Mesenchymal stem cell (in vitro differentiated cells and primary cell): ENCODE measurements at regions not wholly inside any gene's neighbourhood (a gene's known extent, or its start where the extent isn't known, plus 50 kb on each side); places are given as distances from the start of the nearest gene placed in this dataset.

ENCODE experiments used
- DNase-seq: peaks from one replicate; pipeline ENCODE4 v3.0.0-alpha.2; 2013
- H2AFZ ChIP-seq: one replicate; pipeline ENCODE4 v1.6.1; 2013; ENCODE audit warnings: low read depth, mild to moderate bottlenecking, control low read depth, inconsistent platforms, low read length, moderate library complexity
- H2AK5ac ChIP-seq: 2 replicates; pipeline ENCODE4 v1.6.1; 2013; ENCODE audit warnings: low read length, moderate library complexity, mild to moderate bottlenecking, inconsistent platforms; ENCODE audit not compliant: severe bottlenecking
- H2BK120ac ChIP-seq: one replicate; pipeline ENCODE4 v1.6.1; 2013; ENCODE audit warnings: low read depth, mild to moderate bottlenecking, inconsistent platforms, low read length, moderate library complexity
- H2BK12ac ChIP-seq, 2 experiments: one replicate each; pipeline ENCODE4 v1.6.1; 2013; ENCODE audit warnings: inconsistent platforms in 2 of 2, low read length in 2 of 2, mild to moderate bottlenecking in 2 of 2, moderate library complexity in 2 of 2, control low read depth in 1 of 2
- H2BK15ac ChIP-seq: one replicate; pipeline ENCODE4 v1.6.1; 2013; ENCODE audit warnings: mild to moderate bottlenecking, low read depth, inconsistent platforms; ENCODE audit not compliant: poor library complexity, severe bottlenecking
- H2BK5ac ChIP-seq: 2 replicates; pipeline ENCODE4 v1.6.1; 2013; ENCODE audit warnings: low read depth, mild to moderate bottlenecking, low read length, control low read depth, inconsistent platforms; ENCODE audit not compliant: poor library complexity, severe bottlenecking
- H3K14ac ChIP-seq, 2 experiments: one replicate each; pipeline ENCODE4 v1.6.1; 2013; ENCODE audit warnings: inconsistent platforms in 2 of 2, low read length in 2 of 2, control low read depth in 1 of 2, mild to moderate bottlenecking in 1 of 2, moderate library complexity in 1 of 2
- H3K18ac ChIP-seq, 2 experiments: one replicate each; pipeline ENCODE4 v1.6.1; 2013; ENCODE audit warnings: inconsistent platforms in 2 of 2, low read length in 2 of 2, control low read depth in 1 of 2, low read depth in 1 of 2, mild to moderate bottlenecking in 1 of 2
- H3K23ac ChIP-seq, 2 experiments: one replicate each; pipeline ENCODE4 v1.6.1; 2013; ENCODE audit warnings: inconsistent platforms in 2 of 2, low read length in 2 of 2, mild to moderate bottlenecking in 2 of 2, moderate library complexity in 2 of 2, control low read depth in 1 of 2
- H3K27ac ChIP-seq: 2 replicates; pipeline ENCODE4 v1.5.1; 2013; ENCODE audit warnings: mild to moderate bottlenecking, moderate library complexity, low read length, control low read depth, inconsistent platforms; ENCODE audit not compliant: poor library complexity, severe bottlenecking
- H3K27me3 ChIP-seq, 2 experiments: 2 replicates each; pipeline versions ENCODE4 v1.6.1 to v1.7.0; 2013; ENCODE audit warnings: low read length in 2 of 2, mild to moderate bottlenecking in 2 of 2, moderate library complexity in 2 of 2, control low read depth in 1 of 2, inconsistent platforms in 1 of 2; ENCODE audit not compliant: control insufficient read depth in 1 of 2, insufficient read depth in 1 of 2
- H3K36me3 ChIP-seq, 2 experiments: 2 replicates each; pipeline versions ENCODE4 v1.6.1 to v1.7.0; 2013; ENCODE audit warnings: low read length in 2 of 2, control low read depth in 1 of 2, inconsistent platforms in 1 of 2, low read depth in 1 of 2, mild to moderate bottlenecking in 1 of 2; ENCODE audit not compliant: insufficient read depth in 2 of 2, control insufficient read depth in 1 of 2
- H3K4ac ChIP-seq, 2 experiments: one replicate each; pipeline ENCODE4 v1.6.1; 2013; ENCODE audit warnings: inconsistent platforms in 2 of 2, low read length in 2 of 2, mild to moderate bottlenecking in 2 of 2, moderate library complexity in 2 of 2, control low read depth in 1 of 2, low read depth in 1 of 2
- H3K4me1 ChIP-seq: 2 replicates; pipeline ENCODE4 v1.6.1; 2013; ENCODE audit warnings: low read depth, low read length, control low read depth; ENCODE audit not compliant: control insufficient read depth, insufficient read depth
- H3K4me2 ChIP-seq: 2 replicates; pipeline ENCODE4 v1.6.1; 2013; ENCODE audit warnings: low read length, mild to moderate bottlenecking, inconsistent platforms; ENCODE audit not compliant: poor library complexity, severe bottlenecking
- H3K4me3 ChIP-seq, 2 experiments: 2 replicates each; pipeline versions ENCODE4 v1.5.1 to v1.7.0; 2013; ENCODE audit warnings: low read length in 2 of 2, mild to moderate bottlenecking in 2 of 2, control low read depth in 1 of 2, low read depth in 1 of 2; ENCODE audit not compliant: insufficient read depth in 1 of 2
- H3K79me1 ChIP-seq: replicated peaks from 2 replicates; pipeline ENCODE4 v1.6.1; 2013; ENCODE audit warnings: mild to moderate bottlenecking, control low read depth, low read length, inconsistent platforms; ENCODE audit not compliant: poor library complexity, severe bottlenecking
- H3K9ac ChIP-seq: 2 replicates; pipeline ENCODE4 v1.7.0; 2013; ENCODE audit warnings: mild to moderate bottlenecking, low read length, moderate library complexity
- H3K9me3 ChIP-seq: 2 replicates; pipeline ENCODE4 v1.7.0; 2013; ENCODE audit warnings: mild to moderate bottlenecking, low read length; ENCODE audit not compliant: control insufficient read depth
- H4K8ac ChIP-seq: one replicate; pipeline ENCODE4 v1.6.1; 2013; ENCODE audit warnings: inconsistent platforms, mild to moderate bottlenecking, low read length, moderate library complexity
- H4K91ac ChIP-seq: one replicate; pipeline ENCODE4 v1.6.1; 2013; ENCODE audit warnings: mild to moderate bottlenecking, low read length, inconsistent platforms
- WGBS: methylation state at CpG from one replicate; pipeline ENCODE4 v1.1.7; 2013; ENCODE audit warnings: mixed read lengths; 5-methylcytosine and 5-hydroxymethylcytosine counted together

DNA sequence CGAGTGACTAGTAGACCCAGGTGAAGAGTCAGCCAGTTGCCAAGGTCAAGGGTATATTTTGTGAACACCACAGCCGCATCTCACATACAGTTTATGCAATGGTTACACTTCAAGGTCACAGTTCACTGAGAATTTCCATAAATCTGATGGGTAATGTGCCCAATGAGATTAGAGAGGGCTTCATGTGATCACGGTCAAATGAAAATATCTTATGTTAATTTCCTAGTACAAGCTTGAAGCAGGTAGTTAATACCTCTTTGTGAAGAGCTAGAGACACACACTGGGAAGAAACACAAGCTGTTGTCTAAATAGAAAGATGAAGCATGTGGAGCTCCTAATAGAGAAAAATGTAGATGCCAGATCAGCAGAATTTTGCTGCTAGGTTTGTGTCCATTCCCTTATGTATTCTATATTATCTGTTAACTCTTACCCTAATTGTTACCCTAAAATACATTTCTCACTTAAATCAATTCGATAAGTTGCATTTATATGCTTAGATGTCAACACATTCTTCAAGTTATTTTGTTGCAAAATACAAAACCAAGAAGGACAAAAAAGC, 136.0 kb downstream of the NR2F2 start:
- Histone ChIP-seq H3K79me1 (no peaks in the 10 kb centered on the region), H2AK5ac (no peak overlapping the region), H2AFZ (no peak overlapping the region), H4K91ac (no peak overlapping the region), H3K4me1 (no peaks in the 10 kb centered on the region), H4K8ac (no peak overlapping the region), H2BK12ac (no peak overlapping the region), H3K27me3 (peaks cover 0 to 13% of the 10 kb centered on the region in 2 experiments), H3K27ac (no peak overlapping the region), H2BK120ac (no peak overlapping the region), H3K9me3 (no peaks in the 10 kb centered on the region), H3K9ac (no peak overlapping the region), H3K14ac (no peak overlapping the region), H3K18ac (no peak overlapping the region), H3K23ac (no peak overlapping the region), H3K36me3 (no peaks in the 10 kb centered on the region), H2BK15ac (no peak overlapping the region), H3K4me3 (no peak overlapping the region), H2BK5ac (no peak overlapping the region), H3K4me2 (no peak overlapping the region), H3K4ac (no peak overlapping the region)
- 90% methylated on average over 2 of the region's 4 CpGs for WGBS
- no peak for DNase-seq

DNA sequence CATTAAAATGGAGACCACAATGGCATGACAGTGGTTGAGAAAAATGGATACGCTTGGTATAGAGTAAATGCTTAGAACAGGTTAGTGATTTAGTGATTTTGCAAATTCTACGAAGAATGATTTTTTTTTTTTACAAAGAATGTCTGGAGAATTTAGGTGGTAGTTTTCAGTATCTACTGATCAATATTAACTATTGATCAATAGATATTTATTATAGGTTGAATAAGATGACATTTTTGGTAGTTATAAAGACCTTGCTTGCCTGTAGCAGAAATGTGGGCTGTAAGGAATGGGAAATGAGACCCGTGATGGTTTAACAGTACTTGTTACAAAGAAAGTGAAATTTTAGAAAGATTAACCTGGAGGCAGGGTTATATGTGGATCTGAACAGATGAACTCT, 137.5 kb downstream of the NR2F2 start:
- Histone ChIP-seq H2BK15ac (no peak overlapping the region), H3K4me1 (no peaks in the 10 kb centered on the region), H3K27me3 (peaks cover 0 to 13% of the 10 kb centered on the region in 2 experiments), H3K4ac (no peak overlapping the region), H3K4me2 (no peak overlapping the region), H3K36me3 (no peaks in the 10 kb centered on the region), H2AFZ (no peak overlapping the region), H4K8ac (no peak overlapping the region), H2BK120ac (no peak overlapping the region), H2BK12ac (no peak overlapping the region), H2AK5ac (no peak overlapping the region), H3K79me1 (no peaks in the 10 kb centered on the region), H2BK5ac (no peak overlapping the region), H4K91ac (no peak overlapping the region), H3K9me3 (no peaks in the 10 kb centered on the region), H3K18ac (no peak overlapping the region), H3K4me3 (no peak overlapping the region), H3K27ac (no peak overlapping the region), H3K14ac (no peak overlapping the region), H3K23ac (no peak overlapping the region), H3K9ac (no peak overlapping the region)
- DNase-seq, result no peak
- WGBS, result 98% methylated on average over 3 of the region's 3 CpGs

DNA sequence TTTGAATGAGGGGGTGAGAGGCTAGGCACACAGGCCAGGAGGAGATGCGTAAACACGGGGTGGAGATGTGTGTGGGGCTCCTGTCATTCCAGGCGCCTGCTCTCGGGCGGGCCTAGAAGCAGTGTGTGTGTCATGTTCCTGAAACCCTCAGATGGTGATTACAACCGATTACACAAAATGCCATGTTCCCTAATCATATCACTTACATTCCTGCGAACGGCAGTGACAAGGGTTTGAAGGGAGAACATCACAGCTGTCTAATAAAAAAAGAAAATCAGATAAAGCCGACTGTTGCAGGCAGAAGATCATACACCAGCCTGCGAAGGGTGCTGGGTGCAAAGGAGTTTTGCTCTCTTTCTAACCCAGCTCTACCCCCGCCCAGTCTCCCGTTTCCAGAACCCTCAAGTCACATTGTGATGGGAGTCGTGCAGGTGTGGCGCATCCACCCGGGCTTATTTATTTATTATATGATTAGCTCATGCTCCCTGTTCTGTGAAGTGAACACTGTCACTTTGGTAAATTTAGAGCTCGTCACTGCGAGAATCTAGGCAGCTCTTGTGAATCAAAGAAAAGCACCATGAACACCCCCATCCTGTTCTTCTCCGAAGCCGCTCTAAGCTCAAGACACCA, 140.3 kb downstream of the NR2F2 start:
- Histone ChIP-seq H2BK5ac (no peak overlapping the region), H3K23ac (no peak overlapping the region), H3K4ac (no peak overlapping the region), H4K91ac (no peak overlapping the region), H3K4me2 (no peak overlapping the region), H2AK5ac (no peak overlapping the region), H3K9me3 (no peaks in the 10 kb centered on the region), H2AFZ (no peak overlapping the region), H3K4me3 (no peak overlapping the region), H3K18ac (no peak overlapping the region), H3K27ac (no peak overlapping the region), H3K9ac (no peak overlapping the region), H3K4me1 (no peaks in the 10 kb centered on the region), H3K79me1 (no peaks in the 10 kb centered on the region), H2BK120ac (no peak overlapping the region), H4K8ac (no peak overlapping the region), H2BK15ac (no peak overlapping the region), H3K36me3 (no peaks in the 10 kb centered on the region), H3K14ac (no peak overlapping the region), H2BK12ac (no peak overlapping the region), H3K27me3 (peaks cover 0 to 13% of the 10 kb centered on the region in 2 experiments)
- no peak for DNase-seq
- 92% methylated on average over 14 of the region's 19 CpGs for WGBS

DNA sequence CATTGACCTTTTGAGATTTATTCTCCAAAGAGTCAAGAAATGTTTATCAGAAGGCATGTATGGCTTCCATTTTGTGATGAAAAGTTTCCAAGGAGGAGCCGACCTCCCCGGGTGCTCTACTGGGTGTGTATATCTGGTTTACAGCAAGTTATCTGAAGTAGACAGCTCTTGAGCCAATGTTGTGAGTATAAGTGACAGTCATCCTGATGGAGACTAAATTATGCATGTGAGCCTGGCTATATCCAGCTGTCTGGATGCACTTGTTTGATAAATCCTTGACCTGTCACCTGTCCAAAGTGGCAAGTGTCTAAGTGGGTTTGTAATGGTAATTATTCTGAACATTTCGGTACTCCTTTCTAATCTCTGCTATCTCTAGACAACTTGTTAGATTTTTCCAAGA, 142.2 kb downstream of the NR2F2 start:
- no peak overlapping the region for H2AFZ ChIP-seq
- H2BK5ac ChIP-seq, result no peak overlapping the region
- no peaks in the 10 kb centered on the region for H3K79me1 ChIP-seq
- no peaks in the 10 kb centered on the region for H3K9me3 ChIP-seq
- no peak for DNase-seq
- no peak overlapping the region for H3K14ac ChIP-seq
- H3K9ac ChIP-seq, result no peak overlapping the region
- H3K27me3 ChIP-seq, result peaks cover 0 to 13% of the 10 kb centered on the region in 2 experiments
- no peak overlapping the region for H2BK12ac ChIP-seq
- H4K91ac ChIP-seq, result no peak overlapping the region
- no peaks in the 10 kb centered on the region for H3K4me1 ChIP-seq
- H3K23ac ChIP-seq, result no peak overlapping the region
- no peak overlapping the region for H3K4ac ChIP-seq
- no peak overlapping the region for H2BK120ac ChIP-seq
- no peak overlapping the region for H4K8ac ChIP-seq
- H2AK5ac ChIP-seq, result no peak overlapping the region
- H2BK15ac ChIP-seq, result no peak overlapping the region
- no peak overlapping the region for H3K4me3 ChIP-seq
- H3K18ac ChIP-seq, result no peak overlapping the region
- no peak overlapping the region for H3K27ac ChIP-seq
- H3K4me2 ChIP-seq, result no peak overlapping the region
- no peaks in the 10 kb centered on the region for H3K36me3 ChIP-seq
- WGBS, result 60% methylated on average over 2 of the region's 3 CpGs
